ENCODE measurements at regions not wholly inside any gene's neighbourhood (a gene's known extent, or its start where the extent isn't known, plus 50 kb on each side); places are given as distances from the start of the nearest gene placed in this dataset.

- DNase-seq: no peak
Measured at GRCh38 chr1:238060061-238060460, 169.3 kb upstream of the ZP4 start.

- peak; percentile 7 for DNase-seq
Measured at GRCh38 chr1:238052496-238053266, 162.0 kb upstream of the ZP4 start.

GRCh38 chr1:238029126-238029525, 138.4 kb upstream of the ZP4 start:
- DNase-seq: no peak

- no peak for DNase-seq
Measured at GRCh38 chr1:238027366-238027765, 136.6 kb upstream of the ZP4 start.

- DNase-seq: no peak
Measured at GRCh38 chr1:238023137-238023536, 132.4 kb upstream of the ZP4 start.

- DNase-seq: no peak
Measured at GRCh38 chr1:238018214-238018613, 127.5 kb upstream of the ZP4 start.

- DNase-seq: no peak
Measured at GRCh38 chr1:238006779-238007178, 116.1 kb upstream of the ZP4 start.

GRCh38 chr1:238005116-238005515, 114.4 kb upstream of the ZP4 start:
- no peak for DNase-seq

GRCh38 chr1:238001818-238002217, 111.1 kb upstream of the ZP4 start:
- DNase-seq: no peak

GRCh38 chr1:237999426-238000052, 108.8 kb upstream of the ZP4 start:
- no peak for DNase-seq

GRCh38 chr1:237998581-237998980, 107.9 kb upstream of the ZP4 start:
- DNase-seq: no peak

- no peak for DNase-seq
Measured at GRCh38 chr1:237983496-237983895, 92.8 kb upstream of the ZP4 start.

GRCh38 chr1:237981223-237981622, 90.5 kb upstream of the ZP4 start:
- no peak for DNase-seq

- DNase-seq: no peak
Measured at GRCh38 chr1:237976331-237976730, 85.6 kb upstream of the ZP4 start.

GRCh38 chr1:237975903-237976302, 85.2 kb upstream of the ZP4 start:
- DNase-seq: no peak

- no peak for DNase-seq
Measured at GRCh38 chr1:237975376-237975775, 84.7 kb upstream of the ZP4 start.

GRCh38 chr1:237972186-237972585, 81.5 kb upstream of the ZP4 start:
- no peak for DNase-seq

GRCh38 chr1:237962985-237963384, 72.3 kb upstream of the ZP4 start:
- DNase-seq: no peak

- DNase-seq: no peak
Measured at GRCh38 chr1:237961754-237962153, 71.0 kb upstream of the ZP4 start.

GRCh38 chr1:237959838-237960237, 69.1 kb upstream of the ZP4 start:
- no peak for DNase-seq

- no peak for DNase-seq
Measured at GRCh38 chr1:237953238-237953637, 62.5 kb upstream of the ZP4 start.
